Ovary (tissue), 1 donor: ENCODE measurements at regions not wholly inside any gene's neighbourhood (a gene's known extent, or its start where the extent isn't known, plus 50 kb on each side); places are given as distances from the start of the nearest gene placed in this dataset.

ENCODE experiments used
- EP300 ChIP-seq: sonication (generic); formaldehyde crosslinking; IDR thresholded peaks from one replicate; pipeline ENCODE4 v1.6.1; 2017; ENCODE audit warnings: antibody characterized with exemption
- POLR2A ChIP-seq: fragments of 450-650 bp; IDR thresholded peaks from one replicate; pipeline ENCODE4 v1.6.1; 2017; ENCODE audit warnings: antibody characterized with exemption, mild to moderate bottlenecking, moderate library complexity

GRCh38 chr12:74171478-74171909 lies 366.1 kb upstream of the ATXN7L3B start:
- TF ChIP-seq EP300: no peak
- TF ChIP-seq POLR2A: no peak
